HG03064 (cell line): ENCODE measurements at regions not wholly inside any gene's neighbourhood (a gene's known extent, or its start where the extent isn't known, plus 50 kb on each side); places are given as distances from the start of the nearest gene placed in this dataset.
"Not testable (repeated sequence)": the region's sequence is repeated elsewhere in the genome, so short reads cannot be mapped to it uniquely, and the experiment has no call there.

ENCODE experiments used
- ATAC-seq: cut with Tn5 transposase; IDR thresholded peaks from one replicate; pipeline ENCODE4 v1.9.1; 2021; ENCODE audit warnings: low read depth; ENCODE audit not compliant: unreplicated experiment

GRCh38 chr4:3919509-3919908 lies 153.3 kb downstream of the ADRA2C start:
- not testable (repeated sequence) for ATAC-seq

- ATAC-seq = not testable (repeated sequence)
Observed at GRCh38 chr4:3921902-3922301, 155.7 kb downstream of the ADRA2C start.

GRCh38 chr4:3925841-3926240 lies 159.7 kb downstream of the ADRA2C start:
- not testable (repeated sequence) for ATAC-seq

GRCh38 chr4:3926271-3926670 lies 160.1 kb downstream of the ADRA2C start:
- not testable (repeated sequence) for ATAC-seq

GRCh38 chr4:3926969-3927755 lies 161.0 kb downstream of the ADRA2C start:
- not testable (repeated sequence) for ATAC-seq

- not testable (repeated sequence) for ATAC-seq
Observed at GRCh38 chr4:3929431-3929830, 163.2 kb downstream of the ADRA2C start.

- ATAC-seq = not testable (repeated sequence)
Observed at GRCh38 chr4:3932734-3933133, 166.5 kb downstream of the ADRA2C start.

- ATAC-seq = not testable (repeated sequence)
Observed at GRCh38 chr4:3935406-3935805, 169.2 kb downstream of the ADRA2C start.

GRCh38 chr4:3936184-3936583 lies 170.0 kb downstream of the ADRA2C start:
- no peak for ATAC-seq

- not testable (repeated sequence) for ATAC-seq
Observed at GRCh38 chr4:3937849-3938562, 171.8 kb downstream of the ADRA2C start.

- not testable (repeated sequence) for ATAC-seq
Observed at GRCh38 chr4:3938676-3939075, 172.5 kb downstream of the ADRA2C start.

- not testable (repeated sequence) for ATAC-seq
Observed at GRCh38 chr4:3939954-3940591, 173.9 kb downstream of the ADRA2C start.

GRCh38 chr4:3941735-3942522 lies 175.7 kb downstream of the ADRA2C start:
- ATAC-seq = not testable (repeated sequence)

- not testable (repeated sequence) for ATAC-seq
Observed at GRCh38 chr4:3942569-3942971, 176.4 kb downstream of the ADRA2C start.

- not testable (repeated sequence) for ATAC-seq
Observed at GRCh38 chr4:3943051-3943450, 176.9 kb downstream of the ADRA2C start.

- no peak for ATAC-seq
Observed at GRCh38 chr4:3945511-3946290, 179.5 kb downstream of the ADRA2C start.

GRCh38 chr4:3946553-3946952 lies 180.4 kb downstream of the ADRA2C start:
- not testable (repeated sequence) for ATAC-seq

GRCh38 chr4:3947761-3948160 lies 181.6 kb downstream of the ADRA2C start:
- not testable (repeated sequence) for ATAC-seq

- not testable (repeated sequence) for ATAC-seq
Observed at GRCh38 chr4:3948210-3948609, 182.0 kb downstream of the ADRA2C start.

GRCh38 chr4:3949916-3950315 lies 183.7 kb downstream of the ADRA2C start:
- ATAC-seq = not testable (repeated sequence)
